HG02678 (cell line): ENCODE measurements at regions not wholly inside any gene's neighbourhood (a gene's known extent, or its start where the extent isn't known, plus 50 kb on each side); places are given as distances from the start of the nearest gene placed in this dataset.
"Not testable (repeated sequence)": the region's sequence is repeated elsewhere in the genome, so short reads cannot be mapped to it uniquely, and the experiment has no call there.

ENCODE experiments used
- ATAC-seq: cut with Tn5 transposase; IDR thresholded peaks from one replicate; pipeline ENCODE4 v1.9.1; 2021; ENCODE audit warnings: mild to moderate bottlenecking, moderate library complexity; ENCODE audit not compliant: unreplicated experiment

- ATAC-seq: no peak
Observed at GRCh38 chr5:12208366-12209100, 304.3 kb upstream of the CTNND2 start.

GRCh38 chr5:12204761-12205160 is 300.5 kb upstream of the CTNND2 start:
- no peak for ATAC-seq

- ATAC-seq: no peak
Observed at GRCh38 chr5:12193536-12193935, 289.3 kb upstream of the CTNND2 start.

GRCh38 chr5:12183003-12183402 is 278.8 kb upstream of the CTNND2 start:
- ATAC-seq: no peak

- ATAC-seq: no peak
Observed at GRCh38 chr5:12177851-12178250, 273.6 kb upstream of the CTNND2 start.

GRCh38 chr5:12177225-12177624 is 273.0 kb upstream of the CTNND2 start:
- peak; percentile 64 for ATAC-seq

- no peak for ATAC-seq
Observed at GRCh38 chr5:12175914-12176585, 271.8 kb upstream of the CTNND2 start.

- no peak for ATAC-seq
Observed at GRCh38 chr5:12174734-12175133, 270.5 kb upstream of the CTNND2 start.

- no peak for ATAC-seq
Observed at GRCh38 chr5:12169536-12169935, 265.3 kb upstream of the CTNND2 start.

- ATAC-seq: no peak
Observed at GRCh38 chr5:12162863-12163262, 258.6 kb upstream of the CTNND2 start.

- ATAC-seq: no peak
Observed at GRCh38 chr5:12147513-12147912, 243.3 kb upstream of the CTNND2 start.

GRCh38 chr5:12141496-12141895 is 237.2 kb upstream of the CTNND2 start:
- ATAC-seq: no peak

GRCh38 chr5:12133520-12133919 is 229.3 kb upstream of the CTNND2 start:
- ATAC-seq: no peak

GRCh38 chr5:12131020-12131419 is 226.8 kb upstream of the CTNND2 start:
- ATAC-seq: not testable (repeated sequence)

GRCh38 chr5:12125895-12126294 is 221.6 kb upstream of the CTNND2 start:
- no peak for ATAC-seq

- ATAC-seq: no peak
Observed at GRCh38 chr5:12119657-12120056, 215.4 kb upstream of the CTNND2 start.

GRCh38 chr5:12114075-12114474 is 209.8 kb upstream of the CTNND2 start:
- no peak for ATAC-seq

- no peak for ATAC-seq
Observed at GRCh38 chr5:12113062-12113461, 208.8 kb upstream of the CTNND2 start.

- no peak for ATAC-seq
Observed at GRCh38 chr5:12111261-12111660, 207.0 kb upstream of the CTNND2 start.

- ATAC-seq: no peak
Observed at GRCh38 chr5:12110629-12111028, 206.4 kb upstream of the CTNND2 start.

GRCh38 chr5:12109075-12109688 is 204.9 kb upstream of the CTNND2 start:
- ATAC-seq: no peak

- ATAC-seq: no peak
Observed at GRCh38 chr5:12102151-12102550, 197.9 kb upstream of the CTNND2 start.
